GM12878 (cell line): ENCODE measurements at regions not wholly inside any gene's neighbourhood (a gene's known extent, or its start where the extent isn't known, plus 50 kb on each side); places are given as distances from the start of the nearest gene placed in this dataset.

Experiments
- ATAC-seq: fragments of 200-7000 bp; cut with Tn5 transposase; 3 replicates; pipeline ENCODE4 v1.9.1; 2020; ENCODE audit warnings: mild to moderate bottlenecking, moderate library complexity
- BruUV-seq: library from RNA; stranded (reverse); fragments of 400-500 nt; replicated peaks from 2 replicates; lab custom pipeline; 2021; lab: Mats Ljungman, UMichigan
- CTCF ChIA-PET: fragments of 300-600 bp; sonication (Branson Sonifier 250); formaldehyde crosslinking; extraction: SDS; loops from one replicate; lab custom pipeline; 2021; ENCODE audit warnings: inconsistent platforms; lab: Yijun Ruan, JAX
- POLR2A ChIA-PET: fragments of 350-600 bp; formaldehyde crosslinking; extraction: SDS; loops from one replicate; lab custom pipeline; 2021; ENCODE audit warnings: inconsistent platforms; lab: Charles Lee
- RAD21 ChIA-PET: fragments of 300-600 bp; sonication (Branson Sonifier 250); formaldehyde crosslinking; loops from one replicate; lab custom pipeline; 2023; ENCODE audit warnings: antibody characterized with exemption; ENCODE audit not compliant: unreplicated experiment; lab: Charles Lee
- SMC1A ChIA-PET: fragments of 300-600 bp; sonication (Branson Sonifier 250); formaldehyde crosslinking; loops from one replicate; lab custom pipeline; 2023; ENCODE audit not compliant: unreplicated experiment, uncharacterized antibody; lab: Charles Lee
- DNase-seq: peaks from one replicate; pipeline ENCODE4 v3.0.0-alpha.2; 2011; ENCODE audit warnings: low read depth, low spot score
- FAIRE-seq: peaks from 3 replicates; lab custom pipeline; 2011; peaks lifted over from hg19 to GRCh38; lab: Jason Lieb, UNC
- H2AFZ ChIP-seq: 2 replicates; pipeline ENCODE4 v1.6.0; 2011; ENCODE audit warnings: low read depth, low read length, control low read depth; ENCODE audit not compliant: control insufficient read depth
- H3K27ac ChIP-seq: 2 replicates; pipeline ENCODE4 v1.5.1; 2011; ENCODE audit warnings: control low read depth; ENCODE audit not compliant: control insufficient read depth, insufficient read depth
- H3K27me3 ChIP-seq, 2 experiments: replicated peaks in 1 of 2; 2 replicates each; pipeline versions ENCODE4 v1.6.0 to v1.6.1; 2011; ENCODE audit warnings: low read length in 1 of 2; ENCODE audit not compliant: control insufficient read depth in 2 of 2, insufficient read depth in 2 of 2
- H3K36me3 ChIP-seq, 2 experiments: 2 replicates each; pipeline ENCODE4 v1.5.1; 2011; ENCODE audit warnings: low read length in 1 of 2; ENCODE audit not compliant: control insufficient read depth in 2 of 2, insufficient read depth in 2 of 2
- H3K4me1 ChIP-seq: 2 replicates; pipeline ENCODE4 v1.6.1; 2011; ENCODE audit warnings: mild to moderate bottlenecking, low read length, moderate library complexity, mixed read lengths; ENCODE audit not compliant: control insufficient read depth, insufficient read depth
- H3K4me2 ChIP-seq: 2 replicates; pipeline ENCODE4 v1.6.0; 2011; ENCODE audit warnings: control low read depth; ENCODE audit not compliant: control insufficient read depth, insufficient read depth
- H3K4me3 ChIP-seq: fragments of 200-600 bp; sonication (generic); 2 replicates; pipeline ENCODE4 v1.5.1; 2016
- H3K79me2 ChIP-seq: 2 replicates; pipeline ENCODE4 v1.6.0; 2011; ENCODE audit warnings: low read length; ENCODE audit not compliant: control insufficient read depth, insufficient read depth
- H3K9ac ChIP-seq: 2 replicates; pipeline ENCODE4 v1.8.0; 2011; ENCODE audit warnings: low read length, control low read depth, mixed read lengths; ENCODE audit not compliant: control insufficient read depth, insufficient read depth
- H3K9me3 ChIP-seq: replicated peaks from 3 replicates; pipeline ENCODE4 v1.5.1; 2011; ENCODE audit warnings: mild to moderate bottlenecking, low read length; ENCODE audit not compliant: control insufficient read depth, insufficient read depth
- H4K20me1 ChIP-seq: 2 replicates; pipeline ENCODE4 v1.6.0; 2011; ENCODE audit not compliant: control insufficient read depth, insufficient read depth
- ASH2L ChIP-seq: fragments of 300-600, 200-600 bp; sonication (generic); IDR thresholded peaks from 2 replicates; pipeline ENCODE4 v1.6.1; 2017; ENCODE audit warnings: low read depth, mild to moderate bottlenecking, borderline replicate concordance
- CEBPB ChIP-seq, 2 experiments: fragments of 150-350 bp in 1 of 2; IDR thresholded peaks; 2 replicates each; pipeline ENCODE4 v1.6.1; 2012 to 2014; ENCODE audit warnings: low read depth in 2 of 2, low read length in 2 of 2, borderline replicate concordance in 1 of 2, inconsistent platforms in 1 of 2
- DPF2 ChIP-seq: fragments of 450-650 bp; IDR thresholded peaks from 2 replicates; pipeline ENCODE4 v1.6.1; 2017; ENCODE audit warnings: mild to moderate bottlenecking
- EED ChIP-seq: sonication (generic); IDR thresholded peaks from 2 replicates; pipeline ENCODE4 v1.6.1; 2016; ENCODE audit warnings: antibody characterized with exemption, low read depth
- GATAD2B ChIP-seq: fragments of 450-650 bp; conservative IDR thresholded peaks from 2 replicates; pipeline ENCODE4 v1.6.1; 2017; ENCODE audit warnings: low read depth, mild to moderate bottlenecking, moderate library complexity
- HDAC6 ChIP-seq: fragments of 200-600 bp; sonication (generic); IDR thresholded peaks from one replicate; pipeline ENCODE4 v1.8.0; 2017; ENCODE audit warnings: antibody characterized with exemption; ENCODE audit not compliant: unreplicated experiment
- KLF5 ChIP-seq: fragments of 450-650 bp; IDR thresholded peaks from 2 replicates; pipeline ENCODE4 v1.6.1; 2014; ENCODE audit warnings: mild to moderate bottlenecking; ENCODE audit not compliant: partially characterized antibody
- LARP7 ChIP-seq: fragments of 450-650 bp; IDR thresholded peaks from 2 replicates; pipeline ENCODE4 v1.6.1; 2017; ENCODE audit warnings: mild to moderate bottlenecking
- MEF2B ChIP-seq: fragments of 450-650 bp; IDR thresholded peaks from 2 replicates; pipeline ENCODE4 v1.6.1; 2018; ENCODE audit warnings: mild to moderate bottlenecking, moderate library complexity; ENCODE audit not compliant: partially characterized antibody, poor library complexity, severe bottlenecking
- NFYB ChIP-seq: IDR thresholded peaks from 2 replicates; pipeline ENCODE4 v1.6.1; 2011; ENCODE audit warnings: low read depth, mild to moderate bottlenecking, low read length, improper control_type of control experiment, moderate library complexity; ENCODE audit not compliant: insufficient read depth
- NKRF ChIP-seq: fragments of 450-650 bp; conservative IDR thresholded peaks from 2 replicates; pipeline ENCODE4 v1.6.1; 2017; ENCODE audit warnings: mild to moderate bottlenecking, moderate library complexity
- RELA ChIP-seq: fragments of 450-650 bp; IDR thresholded peaks from 2 replicates; pipeline ENCODE4 v1.8.0; 2014; ENCODE audit warnings: borderline replicate concordance; ENCODE audit not compliant: partially characterized antibody
- SPI1 ChIP-seq: IDR thresholded peaks from 2 replicates; pipeline ENCODE4 v1.6.1; 2011; ENCODE audit warnings: low read depth, mild to moderate bottlenecking, low read length, moderate library complexity, borderline replicate concordance; ENCODE audit not compliant: insufficient read depth
- WRNIP1 ChIP-seq: IDR thresholded peaks from 2 replicates; pipeline ENCODE4 v1.6.1; 2011; ENCODE audit warnings: low read depth, low read length, improper control_type of control experiment, borderline replicate concordance
- ZNF274 ChIP-seq: IDR thresholded peaks from one replicate; pipeline ENCODE4 v1.8.0; 2011; ENCODE audit not compliant: insufficient read length, insufficient read depth
- ZNF622 ChIP-seq: fragments of 450-650 bp; IDR thresholded peaks from 2 replicates; pipeline ENCODE4 v1.6.1; 2017; ENCODE audit warnings: mild to moderate bottlenecking, inconsistent platforms
- WGBS: methylation state at CpG from one replicate; pipeline ENCODE4 v1.1.6; 2016; ENCODE audit warnings: low lambda C conversion rate; ENCODE audit not compliant: insufficient replicate concordance, insufficient coverage; ENCODE audit errors: missing lambda C conversion rate; 5-methylcytosine and 5-hydroxymethylcytosine counted together
- in situ Hi-C: fragments of 300-500 bp; cut with MboI; formaldehyde crosslinking; loops from 9 replicates; pipeline ENCODE4 v1.14.3; 2018; ENCODE audit warnings: mixed read lengths
- intact Hi-C: fragments of 100-400 bp; cut with micrococcal nuclease; formaldehyde crosslinking; loops from one replicate; pipeline ENCODE4 v1.14.2; 2022; ENCODE audit not compliant: unreplicated experiment
- TF ChIP-seq, protein P1 (sequence below): IDR thresholded peaks from 2 replicates; pipeline ENCODE4 v1.6.1; 2012; ENCODE audit warnings: low read depth, low read length, improper control_type of control experiment

GRCh38 chr5:115751176-115751575 lies 65.3 kb downstream of the CDO1 start:
- Histone ChIP-seq H3K4me3 (no peak overlapping the region), H3K4me2 (no peak overlapping the region), H3K36me3 (no peaks in the 10 kb centered on the region), H3K79me2 (no peaks in the 10 kb centered on the region), H3K27ac (no peak overlapping the region), H2AFZ (no peak overlapping the region), H4K20me1 (no peaks in the 10 kb centered on the region), H3K27me3 (no peaks in the 10 kb centered on the region; a peak in 1 of 4 replicates), H3K9ac (no peak overlapping the region), H3K4me1 (no peaks in the 10 kb centered on the region), H3K9me3 (no peaks in the 10 kb centered on the region)
- TF ChIP-seq KLF5 (no peak), CEBPB (IDR thresholded peaks at IDR 0.05; ENCODE audit: borderline replicate concordance in 1 of 2, low read depth in 2 of 2, low read length in 2 of 2) (no peak), DPF2 (no peak), MEF2B (no peak), NKRF (no peak), LARP7 (no peak), RELA (no peak), GATAD2B (no peak), WRNIP1 (no peak), ASH2L (no peak), SPI1 (no peak), EED (no peak), ZNF622 (no peak), HDAC6 (no peak), ZNF274 (no peak), NFYB (no peak)
- TF ChIP-seq, protein P1, sequence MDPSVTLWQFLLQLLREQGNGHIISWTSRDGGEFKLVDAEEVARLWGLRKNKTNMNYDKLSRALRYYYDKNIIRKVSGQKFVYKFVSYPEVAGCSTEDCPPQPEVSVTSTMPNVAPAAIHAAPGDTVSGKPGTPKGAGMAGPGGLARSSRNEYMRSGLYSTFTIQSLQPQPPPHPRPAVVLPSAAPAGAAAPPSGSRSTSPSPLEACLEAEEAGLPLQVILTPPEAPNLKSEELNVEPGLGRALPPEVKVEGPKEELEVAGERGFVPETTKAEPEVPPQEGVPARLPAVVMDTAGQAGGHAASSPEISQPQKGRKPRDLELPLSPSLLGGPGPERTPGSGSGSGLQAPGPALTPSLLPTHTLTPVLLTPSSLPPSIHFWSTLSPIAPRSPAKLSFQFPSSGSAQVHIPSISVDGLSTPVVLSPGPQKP: no peak
- 34% methylated on average over 2 of the region's 2 CpGs for WGBS
- POLR2A ChIA-PET: no interaction called here
- SMC1A ChIA-PET: interaction anchor here (1.2 kb wide), 1 partner anchor 8 kb away, joined by 6 read pairs; no protein-coding TSS in a partner anchor
- RAD21 ChIA-PET: no interaction called here
- in situ Hi-C loops: no loop called here
- intact Hi-C loops: no loop called here
- CTCF ChIA-PET: interaction anchor here (1.1 kb wide), 1 partner anchor 15 kb away, joined by 4 read pairs; no protein-coding TSS in a partner anchor
- BruUV-seq: no TSS peak
- FAIRE-seq (no peak), ATAC-seq (no peak), DNase-seq (no peak)
